Activated CD8-positive, alpha-beta T cell treated with anti-CD3 and anti-CD28 coated beads for 36 hours (primary cell): ENCODE measurements at regions not wholly inside any gene's neighbourhood (a gene's known extent, or its start where the extent isn't known, plus 50 kb on each side); places are given as distances from the start of the nearest gene placed in this dataset.

Experiments used
- ATAC-seq: fragments of 200-7000 bp; cut with Tn5 transposase; one replicate; pipeline ENCODE4 v1.10.0; 2021; ENCODE audit warnings: mild to moderate bottlenecking, moderate library complexity
- CTCF ChIA-PET: fragments of 350-600 bp; sonication (Branson Sonifier 250); formaldehyde crosslinking; loops from one replicate; lab custom pipeline; 2021; ENCODE audit warnings: antibody characterized with exemption; lab: Charles Lee
- POLR2A ChIA-PET: fragments of 350-600 bp; sonication (Branson Sonifier 250); formaldehyde crosslinking; loops from one replicate; lab custom pipeline; 2021; ENCODE audit warnings: antibody characterized with exemption; lab: Charles Lee
- DNase-seq: peaks from one replicate; pipeline ENCODE4 v3.0.0-alpha.2; 2020
- H3K27ac Mint-ChIP-seq: one replicate; pipeline ENCODE4 v1.8.0; 2021; ENCODE audit warnings: mild to moderate bottlenecking, mixed read lengths
- H3K27me3 Mint-ChIP-seq: one replicate; pipeline ENCODE4 v1.8.0; 2021; ENCODE audit warnings: mixed read lengths
- H3K36me3 Mint-ChIP-seq: one replicate; pipeline ENCODE4 v1.8.0; 2021; ENCODE audit warnings: low read depth, mixed read lengths
- H3K4me1 Mint-ChIP-seq: one replicate; pipeline ENCODE4 v1.8.0; 2021; ENCODE audit warnings: low read depth, mixed read lengths
- H3K4me3 Mint-ChIP-seq: one replicate; pipeline ENCODE4 v1.8.0; 2021; ENCODE audit warnings: mild to moderate bottlenecking, moderate library complexity, mixed read lengths
- H3K9me3 Mint-ChIP-seq: one replicate; pipeline ENCODE4 v1.8.0; 2021; ENCODE audit warnings: mixed read lengths
- CTCF ChIP-seq: fragments of 200-600 bp; IDR thresholded peaks from one replicate; pipeline ENCODE4 v1.8.0; 2022; ENCODE audit warnings: antibody characterized with exemption, mild to moderate bottlenecking
- intact Hi-C: fragments of 100-400 bp; cut with micrococcal nuclease; formaldehyde crosslinking; loops from one replicate; pipeline ENCODE4 v1.10.0; 2022

DNA sequence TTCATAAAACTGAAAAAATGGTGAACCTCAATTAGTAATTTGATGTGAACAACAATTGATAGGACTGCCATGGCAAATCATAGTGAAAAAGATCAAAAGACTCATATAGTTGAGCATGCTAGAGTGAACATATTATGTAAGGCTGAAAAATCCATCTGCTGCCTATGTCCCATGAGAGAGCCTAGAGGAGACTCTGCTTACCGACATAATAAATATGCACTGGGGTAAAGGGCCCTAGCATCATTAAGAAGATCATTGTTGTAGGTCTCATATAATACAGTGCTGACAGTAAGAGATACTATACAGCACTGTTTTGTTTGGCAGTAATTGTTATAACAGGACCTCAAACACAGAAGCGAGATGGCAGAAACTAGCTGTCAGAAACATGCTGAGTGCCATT, 229.0 kb downstream of the PABPC4L start:
- ChIA-PET POLR2A (no interaction called here), CTCF (no interaction called here)
- ATAC-seq (no peak), DNase-seq (no peak)
- Mint-ChIP-seq H3K4me3 (no peak overlapping the region), H3K27me3 (no peaks in the 10 kb centered on the region), H3K4me1 (no peaks in the 10 kb centered on the region), H3K27ac (no peak overlapping the region), H3K36me3 (no peaks in the 10 kb centered on the region), H3K9me3 (peaks cover 7% of the 10 kb centered on the region)
- intact Hi-C loops, result no loop called here
- TF ChIP-seq CTCF, result no peak

DNA sequence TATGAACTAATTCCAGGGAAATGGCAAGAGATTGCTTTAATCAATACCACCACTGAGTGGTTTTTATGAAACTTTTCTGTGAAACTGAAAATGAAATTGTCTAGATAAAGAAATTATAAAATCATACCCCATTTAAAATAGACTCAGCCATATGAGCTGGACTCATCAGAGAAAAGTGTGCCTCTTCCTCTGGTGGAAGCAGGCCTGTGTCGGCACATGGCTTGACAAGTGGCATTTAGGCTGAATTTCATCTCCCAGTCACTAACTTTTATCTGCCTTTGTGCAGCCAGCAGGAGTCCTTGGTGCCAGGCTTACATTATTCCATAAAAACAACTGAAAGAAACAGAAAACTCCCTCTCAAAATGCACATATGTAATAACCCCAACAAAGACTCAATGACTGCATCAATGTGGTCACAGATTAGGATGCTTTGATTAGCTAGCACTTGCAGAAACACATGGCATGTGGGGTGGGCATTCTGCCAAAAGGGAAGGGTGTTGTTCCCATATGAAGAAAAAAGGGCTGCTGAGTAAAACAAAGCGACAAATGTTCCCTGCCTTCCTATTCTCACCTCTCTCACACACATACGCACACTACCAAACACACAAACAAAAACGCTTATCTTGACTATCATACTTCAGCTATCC, 232.3 kb downstream of the PABPC4L start:
- Mint-ChIP-seq H3K27me3 (no peaks in the 10 kb centered on the region), H3K9me3 (peaks cover 15% of the 10 kb centered on the region), H3K4me1 (no peaks in the 10 kb centered on the region), H3K4me3 (no peak overlapping the region), H3K27ac (no peak overlapping the region), H3K36me3 (no peaks in the 10 kb centered on the region)
- CTCF ChIA-PET, result no interaction called here
- TF ChIP-seq CTCF, result no peak
- DNase-seq, result no peak
- POLR2A ChIA-PET, result no interaction called here
- ATAC-seq, result no peak
- intact Hi-C loops, result no loop called here

DNA sequence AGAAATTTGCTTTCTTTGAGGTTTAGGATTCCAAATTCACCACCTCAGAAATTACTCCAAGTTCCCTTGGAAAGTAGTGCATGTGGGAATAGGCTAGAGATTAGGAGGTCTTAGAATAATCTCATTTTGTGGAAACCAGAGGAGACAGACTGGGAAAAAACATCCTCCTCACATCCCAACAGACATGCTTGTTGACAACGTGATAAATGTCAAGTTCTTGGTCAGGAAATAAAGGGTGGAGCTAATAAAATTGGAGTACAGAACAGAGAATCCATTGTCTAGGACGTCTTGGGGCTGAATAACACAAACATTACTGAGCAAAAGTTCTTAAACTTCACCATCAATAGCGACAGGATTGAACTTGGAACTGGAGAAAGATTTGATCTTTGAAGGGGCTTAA, 233.4 kb downstream of the PABPC4L start:
- H3K36me3 Mint-ChIP-seq, result no peaks in the 10 kb centered on the region
- POLR2A ChIA-PET, result no interaction called here
- no peaks in the 10 kb centered on the region for H3K4me1 Mint-ChIP-seq
- no peak overlapping the region for H3K4me3 Mint-ChIP-seq
- no peak overlapping the region for H3K27ac Mint-ChIP-seq
- CTCF ChIA-PET, result no interaction called here
- intact Hi-C loops, result no loop called here
- DNase-seq (no peak), ATAC-seq (no peak)
- TF ChIP-seq CTCF, result no peak
- no peaks in the 10 kb centered on the region for H3K27me3 Mint-ChIP-seq
- peaks cover 14% of the 10 kb centered on the region for H3K9me3 Mint-ChIP-seq

DNA sequence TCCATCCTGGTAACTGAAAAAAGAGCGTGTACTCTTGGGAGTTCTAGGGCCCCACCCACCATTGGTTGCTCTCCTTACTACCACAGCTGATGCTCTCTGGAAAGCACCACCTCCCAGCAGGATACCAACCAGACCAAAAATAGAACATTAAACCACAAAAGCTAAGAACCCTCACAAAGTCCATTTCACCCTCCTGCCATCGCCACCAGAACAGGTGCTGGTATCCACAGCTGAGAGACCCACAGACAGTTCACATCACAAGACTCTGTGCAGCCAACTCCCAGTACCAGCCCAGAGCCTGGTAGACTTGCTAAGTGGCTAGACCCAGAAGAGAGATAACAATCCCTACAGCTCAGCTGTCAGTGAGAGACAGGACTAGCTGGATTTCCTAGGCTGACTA, 240.6 kb downstream of the PABPC4L start:
- CTCF ChIA-PET, result interaction anchor here (1.5 kb wide), 1 partner anchor 42 kb away, joined by 4 read pairs; no protein-coding TSS in a partner anchor
- POLR2A ChIA-PET, result no interaction called here
- ATAC-seq (no peak), DNase-seq (no peak)
- peaks cover 26% of the 10 kb centered on the region for H3K9me3 Mint-ChIP-seq
- no peaks in the 10 kb centered on the region for H3K27me3 Mint-ChIP-seq
- TF ChIP-seq CTCF, result no peak
- no peak overlapping the region for H3K4me3 Mint-ChIP-seq
- no peaks in the 10 kb centered on the region for H3K36me3 Mint-ChIP-seq
- intact Hi-C loops, result no loop called here
- no peaks in the 10 kb centered on the region for H3K4me1 Mint-ChIP-seq
- H3K27ac Mint-ChIP-seq, result no peak overlapping the region

DNA sequence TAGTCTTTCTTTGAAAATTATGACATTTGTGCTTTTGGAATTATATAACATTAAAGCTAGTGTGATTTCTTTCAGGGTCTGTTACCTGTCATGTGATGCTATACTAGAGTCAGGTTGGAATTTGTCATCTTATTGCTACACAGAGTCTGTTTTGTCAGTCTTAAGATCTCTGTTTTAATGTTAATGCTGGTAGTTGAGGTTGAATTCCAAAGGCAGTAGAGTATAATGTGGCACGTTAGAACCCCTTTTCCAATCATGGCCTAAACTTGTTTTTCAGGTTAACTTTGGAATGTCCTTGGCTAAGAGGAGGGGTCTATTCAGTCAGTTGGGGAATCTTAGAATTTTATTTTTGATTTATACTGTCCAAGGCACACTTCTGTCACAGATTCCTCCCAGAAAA, 258.5 kb downstream of the PABPC4L start:
- Mint-ChIP-seq H3K9me3 (peaks cover 5% of the 10 kb centered on the region), H3K36me3 (no peaks in the 10 kb centered on the region), H3K27ac (no peak overlapping the region), H3K4me3 (no peak overlapping the region), H3K27me3 (no peaks in the 10 kb centered on the region), H3K4me1 (no peaks in the 10 kb centered on the region)
- ChIA-PET CTCF (no interaction called here), POLR2A (no interaction called here)
- DNase-seq, result no peak
- no peak for ATAC-seq
- intact Hi-C loops, result no loop called here
- no peak for TF ChIP-seq CTCF
